ENCODE measurements at regions not wholly inside any gene's neighbourhood (a gene's known extent, or its start where the extent isn't known, plus 50 kb on each side); places are given as distances from the start of the nearest gene placed in this dataset.

- TF ChIP-seq CTCF (IDR thresholded peaks at IDR 0.05) (no peak), EZH2 (IDR thresholded peaks at IDR 0.05; ENCODE audit: borderline replicate concordance, insufficient read depth, low read depth, low read length, poor library complexity, severe bottlenecking) (no peak)
Measured at GRCh38 chr11:70010774-70011173, 67.3 kb upstream of the ANO1 start.
